ENCODE measurements at regions not wholly inside any gene's neighbourhood (a gene's known extent, or its start where the extent isn't known, plus 50 kb on each side); places are given as distances from the start of the nearest gene placed in this dataset.

- 88% methylated on average over 4 of the region's 4 CpGs; no CpG with 5 or more reads in 1 of the 2 experiments for WGBS, 2 experiments (ENCODE audit: extremely low coverage in 1 of 2, insufficient coverage in 1 of 2, insufficient read length in 1 of 2, insufficient replicate concordance in 2 of 2, low coverage in 1 of 2, low lambda C conversion rate in 2 of 2, missing lambda C conversion rate in 1 of 2)
Measured at GRCh38 chr5:10069637-10070313, 179.9 kb downstream of the ATPSCKMT start.

More at GRCh38 chr5:10069637-10070313, 179.9 kb downstream of the ATPSCKMT start:
- DNase-seq (ENCODE audit: low read depth in 1 of 2, low spot score in 2 of 2) (no peak), FAIRE-seq (no peak)
- H2BK5ac ChIP-seq (ENCODE audit: low read depth, low read length): no peak overlapping the region
- 0 out of 7 replicates have a peak, but pooled peaks cover 0 to 2% (median 0%) of the 10 kb centered on the region in 4 experiments for H3K4me1 ChIP-seq (replicated peaks in 1 of 4; ENCODE audit: control insufficient read depth in 3 of 4, insufficient read depth in 4 of 4, low read length in 3 of 4)
- no peaks in the 10 kb centered on the region for H3K23me2 ChIP-seq (ENCODE audit: low read depth, low read length)
- H3K27me3 ChIP-seq (replicated peaks in 1 of 4; ENCODE audit: control insufficient read depth in 3 of 4, extremely low read depth in 1 of 4, insufficient read depth in 3 of 4, low read length in 3 of 4): no peaks in the 10 kb centered on the region
- no peak overlapping the region for H3K56ac ChIP-seq (replicated peaks; ENCODE audit: insufficient read length, low read depth, low read length)
- H2AFZ ChIP-seq (ENCODE audit: low read length): no peak overlapping the region
- H3K79me2 ChIP-seq (ENCODE audit: control insufficient read depth in 1 of 2, insufficient read depth in 2 of 2, low read length in 2 of 2): no peaks in the 10 kb centered on the region
- ChIA-PET CTCF (ENCODE audit: partially characterized antibody) (interaction anchor here (0.7 to 1.5 kb wide), 2 partner anchors 9 to 39 kb away, joined by 3 read pairs; no protein-coding TSS in a partner anchor), POLR2A (ENCODE audit: partially characterized antibody) (interaction anchor here (0.7 kb wide), 1 partner anchor 10 kb away, joined by 3 read pairs; no protein-coding TSS in a partner anchor)
- H4K5ac ChIP-seq (ENCODE audit: insufficient read length, low read depth, low read length): no peak overlapping the region
- no peak overlapping the region for H4K91ac ChIP-seq (replicated peaks; ENCODE audit: insufficient read length, low read length)
- no peak overlapping the region for H2AK5ac ChIP-seq (ENCODE audit: low read depth, low read length)
- H3K4me3 ChIP-seq (ENCODE audit: extremely low read depth in 1 of 4, insufficient read depth in 2 of 4, low read depth in 3 of 4, low read length in 4 of 4): no peak overlapping the region
- H3K18ac ChIP-seq (ENCODE audit: extremely low read depth, low read length): no peak overlapping the region
- H4K20me1 ChIP-seq (replicated peaks in 1 of 2; ENCODE audit: control insufficient read depth in 1 of 2, insufficient read depth in 2 of 2, low read length in 2 of 2): no peaks in the 10 kb centered on the region
- no peak overlapping the region for H4K8ac ChIP-seq (ENCODE audit: extremely low read depth, insufficient read depth, low read length)
- H3K14ac ChIP-seq (ENCODE audit: insufficient read length): no peak overlapping the region
- no peaks in the 10 kb centered on the region for H3K36me3 ChIP-seq (ENCODE audit: control insufficient read depth in 2 of 4, insufficient read depth in 4 of 4, low read length in 3 of 4)
- no peak overlapping the region for H3K23ac ChIP-seq (ENCODE audit: insufficient read length)
- no peak overlapping the region for H2BK20ac ChIP-seq (ENCODE audit: low read length)
- peaks cover 0 to 9% of the 10 kb centered on the region in 2 experiments; a peak in 1 of 4 replicates for H3K9me3 ChIP-seq (ENCODE audit: insufficient read depth in 2 of 2, low read depth in 1 of 2, low read length in 1 of 2)
- H3K4ac ChIP-seq (replicated peaks; ENCODE audit: insufficient read length, low read depth, low read length): no peak overlapping the region
- H2BK12ac ChIP-seq (ENCODE audit: low read depth, low read length): no peak overlapping the region
- TF ChIP-seq MAFK (IDR thresholded peaks at IDR 0.05; ENCODE audit: low read depth, low read length): no peak
- no peak for TF ChIP-seq GABPA (IDR thresholded peaks at IDR 0.05; ENCODE audit: borderline replicate concordance, insufficient read depth, low read length)
- no peaks in the 10 kb centered on the region for H3K79me1 ChIP-seq (ENCODE audit: low read depth, low read length)
- no peak overlapping the region for H3K9ac ChIP-seq (replicated peaks in 1 of 4; ENCODE audit: extremely low read depth in 1 of 4, low read depth in 3 of 4, low read length in 3 of 4)
- no peak overlapping the region for H2BK120ac ChIP-seq (replicated peaks; ENCODE audit: low read depth, low read length)
- H3K4me2 ChIP-seq (ENCODE audit: insufficient read depth in 1 of 2, low read depth in 2 of 2, low read length in 2 of 2): no peak overlapping the region
- H2BK15ac ChIP-seq (ENCODE audit: low read length): no peak overlapping the region
- H3K27ac ChIP-seq (ENCODE audit: low read depth, low read length): no peak overlapping the region
